Amygdala (tissue), 56 donors: ENCODE measurements at regions not wholly inside any gene's neighbourhood (a gene's known extent, or its start where the extent isn't known, plus 50 kb on each side); places are given as distances from the start of the nearest gene placed in this dataset.
A peak's percentile ranks its signal among the peaks of the same experiment; 100 is the strongest.

Experiments
- DNase-seq, 56 donors: peaks; one replicate each; lab custom pipeline; 2025; lab: John Stamatoyannopoulos, UW

DNA sequence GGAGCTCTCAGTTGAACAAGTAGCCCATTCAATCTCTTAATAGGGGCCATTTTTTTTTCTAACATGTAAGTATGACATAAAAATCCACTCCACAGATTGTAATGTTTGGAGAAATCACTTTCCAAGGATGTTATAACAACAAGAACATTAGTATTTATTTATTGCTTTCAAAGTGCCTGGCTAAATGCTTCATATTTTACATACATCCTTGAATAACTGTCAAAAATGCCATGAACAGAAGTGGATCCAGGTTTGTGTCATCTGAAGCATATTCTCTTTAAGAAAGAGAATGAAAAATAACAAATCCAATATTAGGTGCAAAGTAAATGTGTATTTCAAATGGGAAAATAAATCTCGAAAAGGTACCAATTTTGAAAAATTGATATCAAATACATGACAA lies 344.0 kb upstream of the FAT3 start:
- no peak for DNase-seq

DNA sequence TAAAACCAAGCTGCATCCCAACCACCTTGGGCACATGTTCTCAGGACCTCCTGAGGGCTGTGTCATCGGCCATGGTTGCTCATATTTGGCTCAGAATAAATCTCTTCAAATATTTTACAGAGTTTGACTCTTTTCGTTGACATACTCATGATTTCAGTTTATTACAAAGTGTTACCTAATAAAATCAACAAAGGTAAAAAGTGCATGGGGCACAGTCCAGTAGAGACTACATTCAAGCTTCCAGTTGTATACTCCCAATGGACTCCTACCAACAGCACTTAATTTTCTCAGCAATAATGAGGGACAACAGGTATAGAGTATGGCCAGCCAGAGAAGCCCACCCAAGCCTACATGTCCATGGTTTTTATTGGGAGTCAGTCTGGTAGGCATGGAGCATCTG lies 347.9 kb upstream of the FAT3 start:
- no peak for DNase-seq

DNA sequence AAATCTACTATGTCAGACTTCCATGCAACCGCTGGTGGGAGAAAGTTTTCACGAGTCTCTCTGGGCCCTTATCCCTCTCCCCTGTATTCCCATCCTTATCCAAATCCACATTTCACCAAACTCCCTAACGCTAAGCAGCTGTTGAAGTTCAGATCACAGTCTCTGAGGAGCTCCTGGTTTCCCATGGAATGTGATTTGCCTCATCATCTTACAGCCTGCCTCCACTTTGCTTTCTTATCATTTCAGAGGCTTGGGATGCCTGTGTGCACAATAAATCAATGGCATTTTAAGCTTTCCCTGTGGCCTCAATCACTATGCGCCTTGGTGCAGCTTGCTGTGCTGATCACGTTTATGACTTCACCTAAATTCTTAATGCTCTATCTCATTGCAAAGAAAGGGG lies 352.4 kb upstream of the FAT3 start:
- no peak for DNase-seq

DNA sequence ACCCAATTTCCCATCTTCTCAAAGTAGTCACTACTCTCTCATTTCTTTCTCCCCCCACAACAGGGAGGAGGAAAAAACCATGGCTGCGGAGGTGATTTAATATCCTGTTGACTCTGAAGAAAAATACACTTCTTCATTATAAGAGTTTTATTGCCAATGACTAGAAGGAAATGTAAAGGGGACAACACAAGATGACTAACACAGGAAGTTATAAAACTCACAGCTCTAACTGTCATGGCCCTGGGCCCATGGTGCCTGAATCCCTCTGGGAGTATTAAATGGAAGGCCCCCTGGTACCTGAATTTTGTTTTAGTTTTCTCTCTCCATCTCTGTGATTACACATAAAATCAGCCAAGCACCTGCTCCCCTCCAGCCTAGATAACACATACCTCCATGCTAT lies 352.8 kb upstream of the FAT3 start:
- no peak for DNase-seq

DNA sequence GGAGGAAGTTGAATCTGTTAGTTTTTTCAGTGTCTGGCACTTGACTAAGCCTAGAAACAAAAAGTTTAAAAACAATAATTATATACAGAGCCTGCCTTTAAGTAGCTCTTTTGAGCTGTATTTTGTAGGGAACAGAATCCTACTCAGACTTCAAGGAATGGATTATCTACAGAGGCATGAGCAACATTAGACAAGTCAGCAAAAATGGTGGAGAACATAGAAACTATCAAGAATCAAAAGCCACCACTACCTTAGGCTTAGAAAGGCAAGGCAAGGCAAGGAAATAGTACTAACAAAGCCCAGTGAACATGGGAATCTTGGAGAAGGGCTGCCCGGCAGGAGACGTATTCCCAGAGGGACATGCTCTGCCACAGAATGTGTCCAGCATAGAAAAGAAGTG lies 353.6 kb upstream of the FAT3 start:
- no peak for DNase-seq

DNA sequence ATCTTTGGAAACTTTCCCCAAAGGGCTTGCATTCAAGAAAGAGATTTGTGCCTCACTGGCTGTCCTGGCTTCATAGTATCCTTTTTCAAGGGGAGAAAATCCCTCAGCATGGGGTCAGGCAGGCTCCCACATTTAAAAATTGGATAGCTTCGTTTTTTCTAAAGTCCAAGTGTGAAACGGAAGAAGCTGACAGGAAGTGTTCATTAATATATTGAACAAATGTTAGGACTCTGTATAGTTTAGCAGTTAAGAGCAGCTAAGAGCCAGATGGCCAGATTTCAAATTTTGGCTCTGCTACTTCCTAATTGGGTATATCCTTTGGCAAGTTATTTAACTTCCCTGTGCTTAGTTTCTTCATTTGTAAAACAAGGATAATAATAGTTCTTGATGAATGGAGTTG lies 354.9 kb upstream of the FAT3 start:
- peak in 7 of 56 donors; percentile 3 to 36 (median 6) for DNase-seq

DNA sequence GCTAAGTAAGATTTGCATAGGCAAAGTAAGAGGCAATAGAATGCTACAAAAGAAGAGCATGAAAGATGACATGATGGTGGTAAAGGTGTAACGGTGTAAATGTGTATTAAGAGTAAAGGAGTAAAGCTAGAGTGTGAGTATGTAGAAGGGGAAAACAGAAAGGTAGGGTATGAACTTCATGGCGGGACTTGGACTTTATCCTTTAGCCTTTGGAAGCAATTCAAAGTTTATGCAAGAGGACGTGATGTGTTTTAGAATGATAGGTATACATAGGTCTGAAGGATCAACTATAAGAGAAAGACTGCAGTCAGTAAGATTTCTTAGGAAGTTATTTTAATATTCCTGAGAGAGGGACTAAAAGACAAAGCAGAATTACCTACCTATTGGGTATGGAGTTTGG lies 358.0 kb upstream of the FAT3 start:
- no peak for DNase-seq

DNA sequence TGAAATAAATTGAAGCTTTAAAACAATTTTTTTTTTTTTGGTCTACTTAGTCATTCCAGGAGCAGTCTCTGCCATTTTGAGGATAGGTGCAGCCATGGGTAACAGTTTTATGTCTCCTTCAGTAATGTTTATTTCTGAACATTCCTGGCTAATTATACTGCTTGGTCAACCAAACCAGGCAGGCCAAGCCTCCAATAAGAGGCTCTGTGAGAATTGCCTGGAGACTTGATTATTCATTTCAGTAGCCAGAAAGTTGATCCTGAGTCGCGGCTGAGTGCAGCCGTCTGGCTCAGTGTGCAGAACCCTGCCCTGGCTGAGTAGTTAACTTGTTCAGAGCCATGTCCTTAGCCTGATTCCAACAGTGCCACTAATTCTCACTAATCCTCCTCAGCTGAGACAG lies 364.0 kb upstream of the FAT3 start:
- DNase-seq, result no peak

DNA sequence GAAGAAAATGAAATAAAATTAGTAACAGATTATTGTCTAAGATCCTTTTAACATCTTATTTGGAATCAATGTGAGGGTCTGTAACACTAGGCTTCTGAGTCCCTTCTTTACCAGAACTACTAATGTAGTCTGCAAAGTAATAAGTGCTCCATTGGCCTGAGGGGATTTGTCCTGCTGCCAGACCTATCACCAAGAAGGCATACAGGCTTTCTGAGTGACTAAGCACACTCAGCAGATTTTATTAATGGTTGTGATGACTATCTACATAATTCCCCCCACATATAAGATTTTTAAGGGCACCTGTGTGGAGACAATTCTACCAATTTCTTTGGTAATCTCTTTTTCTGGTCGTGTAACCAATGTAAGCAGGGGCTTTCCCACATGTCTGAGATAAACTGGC lies 365.0 kb upstream of the FAT3 start:
- DNase-seq, result no peak

DNA sequence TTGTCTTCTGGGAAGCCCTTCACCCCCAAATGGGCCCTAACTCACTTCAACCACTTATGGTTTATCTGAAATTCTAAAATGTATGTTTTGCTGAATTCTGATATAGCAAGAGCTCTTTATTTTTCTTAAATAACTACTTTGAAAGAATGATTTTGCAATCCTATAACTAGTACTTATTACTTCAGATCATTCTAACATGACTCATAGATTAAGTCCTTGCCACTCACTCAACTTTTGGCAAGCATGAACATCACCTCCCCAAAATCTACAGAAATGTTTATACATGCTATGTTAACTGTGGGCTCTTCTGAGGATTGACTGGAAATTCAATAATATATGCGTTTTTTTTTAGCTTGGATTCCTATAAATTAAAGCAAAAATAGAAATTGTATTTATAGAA lies 367.4 kb upstream of the FAT3 start:
- DNase-seq, result no peak

DNA sequence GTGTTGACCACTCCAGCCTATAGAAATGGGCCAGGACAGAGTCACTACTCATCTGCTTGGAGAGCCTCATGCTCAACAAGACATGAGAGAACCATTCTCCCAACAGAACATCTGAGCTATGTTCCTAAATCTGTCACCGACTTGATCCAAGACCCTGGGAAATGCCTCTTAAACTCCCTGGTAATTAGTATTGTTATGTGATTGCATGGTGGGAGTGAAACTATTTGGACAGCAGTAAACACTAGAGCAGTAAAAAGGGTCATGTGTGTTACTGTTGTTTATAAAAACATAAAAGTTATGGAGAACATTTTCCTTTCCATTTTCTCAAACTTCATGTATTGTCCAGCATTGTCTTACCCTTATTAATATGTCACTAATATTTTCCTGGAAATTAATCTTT lies 369.8 kb upstream of the FAT3 start:
- no peak for DNase-seq

DNA sequence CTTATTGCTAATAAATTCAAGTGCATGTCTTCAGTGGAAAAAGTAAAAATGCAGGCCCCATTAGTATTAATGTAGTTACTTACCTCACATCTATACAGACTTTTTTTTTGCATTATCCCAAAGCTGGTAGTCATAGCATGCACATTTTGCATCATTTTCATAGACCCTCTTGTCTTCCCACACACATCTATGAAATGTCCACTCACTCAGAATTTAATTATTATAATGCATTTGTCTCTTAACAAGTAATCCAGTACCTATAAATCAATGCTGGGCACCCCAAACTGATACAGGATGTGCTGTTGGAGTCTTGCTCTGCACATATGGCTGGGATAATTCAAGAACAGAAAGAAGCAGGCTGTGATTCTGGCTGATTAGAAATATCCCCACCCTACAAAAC lies 370.4 kb upstream of the FAT3 start:
- DNase-seq, result no peak

DNA sequence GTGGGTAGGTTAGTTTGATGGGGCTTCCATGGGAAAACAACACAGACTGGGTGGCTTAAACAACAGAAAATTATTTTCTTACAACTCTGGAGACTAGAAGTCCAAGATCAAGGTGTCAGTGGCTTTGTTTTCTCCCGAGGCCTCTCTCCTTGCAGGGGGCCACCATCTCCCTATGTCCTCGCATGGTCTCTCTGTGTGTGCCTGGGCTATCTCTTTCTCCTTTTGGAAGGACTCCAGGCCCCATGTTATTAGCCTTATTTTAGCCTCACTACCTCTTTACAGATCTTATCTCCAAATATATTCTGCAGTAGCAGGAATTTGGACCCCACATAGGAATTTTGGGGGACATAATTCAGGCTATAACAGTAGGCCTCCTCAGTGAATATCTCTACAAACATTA lies 372.7 kb upstream of the FAT3 start:
- DNase-seq, result no peak

DNA sequence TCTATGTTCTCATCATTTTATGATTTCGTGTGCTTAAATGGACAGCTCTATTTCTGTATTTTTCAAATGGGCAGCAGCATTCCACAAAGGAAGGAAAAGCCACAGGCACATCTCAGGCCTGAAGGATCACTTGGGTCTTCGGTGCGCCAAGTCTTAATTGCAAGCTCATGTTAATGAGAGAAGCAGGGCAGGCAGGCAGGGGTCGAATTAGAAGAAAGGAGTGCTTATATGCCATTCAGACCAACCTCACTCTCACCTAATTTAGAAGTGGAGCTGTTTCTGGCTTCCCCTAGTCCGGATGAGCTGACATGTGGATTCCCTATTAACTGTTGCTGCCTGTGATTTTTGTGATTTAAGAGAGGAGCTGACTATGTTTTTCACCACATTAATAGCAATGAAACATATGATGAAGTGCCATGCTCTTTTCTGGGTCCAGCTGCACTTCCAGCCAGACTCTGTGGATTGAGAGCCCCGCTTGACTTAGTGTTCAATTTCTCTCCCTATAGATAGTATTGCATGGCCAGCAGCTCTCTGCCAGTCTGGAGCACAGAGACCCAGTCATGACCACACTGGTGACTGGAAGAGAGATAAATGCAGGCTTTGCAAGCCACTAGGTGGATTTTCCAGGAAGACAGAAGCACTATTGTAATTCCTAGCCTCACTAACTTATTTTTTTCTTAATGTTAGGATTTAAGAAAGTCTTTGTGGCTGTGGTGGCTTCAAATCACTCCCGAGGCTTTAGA lies 373.9 kb upstream of the FAT3 start:
- peak in 2 of 56 donors; percentile 1 for DNase-seq

DNA sequence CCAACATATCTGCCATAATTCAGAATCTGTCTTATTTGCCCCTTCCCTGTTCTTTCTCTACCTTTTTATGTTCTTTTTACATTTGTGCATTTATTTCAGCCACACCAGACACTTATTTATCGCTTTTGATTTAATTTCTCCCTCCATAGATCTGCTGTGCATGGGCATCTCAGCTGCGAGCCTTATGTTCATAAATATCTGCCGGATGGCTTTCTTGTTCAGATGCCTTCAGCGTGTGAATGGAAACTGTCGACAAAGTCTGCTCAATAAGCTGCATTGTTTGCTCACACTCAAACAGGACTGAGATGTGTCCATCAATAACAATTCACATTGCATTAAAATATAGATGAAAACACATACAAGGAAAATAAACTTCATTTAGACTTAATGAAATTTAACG lies 374.6 kb upstream of the FAT3 start:
- peak in 2 of 56 donors; percentile 1 to 12 for DNase-seq

DNA sequence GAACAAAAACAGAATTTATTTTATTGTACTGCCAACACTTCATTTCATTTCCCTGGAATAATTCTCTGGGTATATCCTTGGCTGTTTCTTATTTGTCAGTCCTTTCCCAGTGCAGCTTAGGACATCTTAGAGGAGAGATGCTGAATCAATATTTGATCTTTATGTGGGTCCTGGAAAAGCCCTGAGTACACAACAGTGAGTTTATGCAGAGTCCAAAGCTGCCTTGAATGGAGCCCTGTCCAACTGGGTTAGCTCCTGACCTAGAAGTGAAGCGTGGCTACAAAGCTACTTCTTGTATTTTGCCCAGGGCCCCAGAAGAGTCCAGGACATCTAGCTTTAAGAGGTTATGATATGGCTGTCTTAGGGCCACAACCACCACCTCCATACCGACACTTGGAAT lies 378.0 kb upstream of the FAT3 start:
- DNase-seq, result no peak

DNA sequence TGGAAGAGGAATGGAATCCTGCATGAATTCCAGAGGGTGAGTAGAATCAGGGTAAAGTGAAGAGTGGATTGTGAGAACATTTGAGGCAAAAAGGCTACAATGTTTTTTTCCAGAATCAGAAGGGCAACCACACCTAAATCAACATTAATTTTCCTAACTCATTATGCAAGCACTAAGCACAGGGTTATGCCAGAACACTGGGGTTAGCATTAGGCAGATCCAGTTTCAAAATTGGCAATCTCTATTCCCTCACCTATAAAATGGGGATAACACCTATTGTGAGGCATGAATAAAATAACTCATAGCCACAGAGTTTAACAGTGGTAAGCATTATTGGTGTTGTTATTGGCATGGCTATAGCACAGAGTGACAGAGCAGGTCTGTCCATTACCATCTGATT lies 378.6 kb upstream of the FAT3 start:
- no peak for DNase-seq

DNA sequence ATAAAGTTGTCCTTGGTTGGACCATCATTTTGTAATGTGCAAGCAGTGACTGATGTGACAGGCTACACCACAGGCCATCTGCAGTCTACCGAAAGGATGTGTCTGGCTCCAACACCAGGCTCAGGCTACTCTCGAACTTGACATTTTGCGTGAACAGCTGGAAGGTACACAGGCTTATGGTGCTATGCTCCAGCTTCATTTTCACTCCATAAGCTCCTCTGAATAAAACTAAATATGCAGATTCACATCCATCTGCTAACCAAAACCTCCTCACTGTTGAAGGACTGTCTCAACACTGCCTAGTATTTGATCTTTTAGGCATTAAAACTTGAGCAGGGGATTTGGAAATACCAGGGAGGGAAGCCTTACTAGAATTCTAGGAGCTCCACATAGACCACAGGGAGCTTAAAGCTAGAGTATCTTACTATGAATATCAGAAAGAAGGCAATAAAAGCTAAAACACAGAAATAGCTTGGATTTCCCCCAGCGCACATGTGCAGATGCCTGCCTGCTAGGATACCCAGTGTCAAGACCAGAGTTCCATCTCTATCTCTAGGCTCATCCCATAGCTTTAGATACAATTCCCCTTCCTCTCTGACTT lies 383.9 kb upstream of the FAT3 start:
- DNase-seq, result no peak

DNA sequence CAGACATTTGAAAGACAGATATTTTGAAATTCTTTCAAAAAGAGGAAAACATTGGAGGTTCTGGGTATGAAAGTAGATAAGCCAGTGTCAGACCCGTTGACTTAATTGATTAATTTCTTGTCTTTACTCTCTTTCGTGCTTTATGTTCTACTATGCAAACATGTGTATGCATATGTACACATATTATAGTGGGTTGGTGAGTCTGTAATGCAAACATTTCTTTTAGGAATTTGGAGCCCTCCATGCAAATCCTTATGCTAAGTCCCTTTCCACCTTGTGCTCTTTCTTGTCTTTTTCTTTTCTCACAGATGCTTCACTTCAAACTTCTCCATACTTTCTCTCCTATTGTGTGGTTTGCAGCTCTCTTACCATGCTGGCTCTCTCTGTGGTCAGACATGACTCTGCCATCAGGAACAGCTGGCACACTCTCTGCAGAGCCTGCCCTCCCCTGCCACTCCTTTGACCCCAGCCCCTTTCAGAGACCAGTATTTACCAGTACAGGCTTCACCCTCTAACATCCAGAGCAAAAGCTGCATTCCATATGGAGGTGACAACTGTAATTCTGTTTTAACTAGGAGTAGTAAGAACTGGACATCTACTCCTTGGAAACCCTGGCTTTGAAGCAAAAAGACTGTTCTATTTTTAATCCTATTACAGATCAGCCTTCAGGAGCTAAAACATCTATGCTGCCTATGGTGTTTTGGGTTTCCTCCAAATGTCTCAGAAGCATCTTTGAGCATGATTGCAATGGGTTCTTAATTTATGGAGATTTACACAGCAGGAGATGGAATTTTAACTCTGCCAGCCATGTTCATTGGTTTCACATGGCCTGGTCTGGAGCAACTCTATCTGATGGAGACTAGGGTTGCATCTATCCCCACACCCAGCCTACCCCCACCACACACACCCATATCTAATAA lies 386.9 kb upstream of the FAT3 start:
- no peak for DNase-seq

DNA sequence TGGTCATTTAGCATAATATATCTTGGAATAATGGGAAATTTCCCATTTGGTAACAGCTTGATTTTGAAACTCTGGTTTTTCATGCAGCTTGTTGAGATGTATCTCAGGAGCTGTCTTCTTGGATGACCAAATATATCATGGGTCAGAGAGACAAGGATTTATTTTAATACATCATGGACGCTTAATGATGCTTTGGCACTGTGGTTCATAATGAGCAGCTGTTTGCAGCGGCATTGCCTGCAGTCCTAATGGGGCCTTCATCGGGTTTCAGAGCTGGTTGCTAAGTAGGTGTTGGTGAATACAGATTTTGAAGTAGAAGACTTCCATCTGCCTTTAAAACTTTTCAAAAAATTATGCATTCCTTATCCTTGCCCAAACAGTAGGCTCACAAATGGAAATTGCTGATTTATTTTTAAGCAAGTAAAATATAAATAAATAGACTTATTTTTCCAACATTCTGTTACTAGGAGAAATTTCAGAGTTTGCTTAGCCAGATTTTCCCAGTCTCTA lies 389.5 kb upstream of the FAT3 start:
- no peak for DNase-seq

DNA sequence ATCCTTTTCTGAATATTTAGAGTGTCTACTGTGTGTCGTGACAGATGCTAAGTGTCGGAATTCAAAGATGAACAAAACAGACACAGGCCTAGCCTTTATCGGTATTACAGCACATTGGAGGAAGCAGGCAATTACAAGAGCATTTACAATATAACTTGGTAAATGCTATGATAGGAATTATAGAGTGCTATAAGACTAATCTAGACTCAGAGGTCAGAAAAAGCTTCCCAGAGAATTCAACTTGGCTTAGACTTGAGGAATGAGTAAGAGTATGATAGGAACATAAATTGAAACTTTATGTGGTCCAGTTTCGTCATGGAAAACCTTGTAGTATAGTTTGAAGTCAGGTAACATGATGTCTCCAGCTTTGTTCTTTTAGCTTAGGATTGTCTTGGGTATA lies 395.7 kb upstream of the FAT3 start:
- no peak for DNase-seq
